Muscle layer of duodenum (tissue), 2 donors: ENCODE measurements at regions not wholly inside any gene's neighbourhood (a gene's known extent, or its start where the extent isn't known, plus 50 kb on each side); places are given as distances from the start of the nearest gene placed in this dataset.
"Not testable (repeated sequence)": the region's sequence is repeated elsewhere in the genome, so short reads cannot be mapped to it uniquely, and the experiment has no call there.

Experiments
- H3K27ac ChIP-seq: one replicate; pipeline ENCODE4 v1.7.0; 2013; ENCODE audit warnings: mild to moderate bottlenecking, low read length
- H3K27me3 ChIP-seq: one replicate; pipeline ENCODE4 v1.7.0; 2013; ENCODE audit warnings: low read depth, mild to moderate bottlenecking, control low read depth, low read length
- H3K36me3 ChIP-seq, 2 donors: one replicate each; pipeline ENCODE4 v1.7.0; 2013; ENCODE audit warnings: low read length in 2 of 2, control low read depth in 1 of 2, mild to moderate bottlenecking in 1 of 2; ENCODE audit not compliant: insufficient read depth in 2 of 2, control insufficient read depth in 1 of 2
- H3K4me1 ChIP-seq, 2 donors: one replicate each; pipeline ENCODE4 v1.7.0; 2013; ENCODE audit warnings: low read length in 2 of 2, mild to moderate bottlenecking in 2 of 2, control low read depth in 1 of 2, moderate library complexity in 1 of 2; ENCODE audit not compliant: insufficient read depth in 2 of 2, control insufficient read depth in 1 of 2
- H3K4me3 ChIP-seq, 2 donors: one replicate each; pipeline ENCODE4 v1.7.0; 2013; ENCODE audit warnings: low read length in 2 of 2, low read depth in 1 of 2, mild to moderate bottlenecking in 1 of 2
- H3K9me3 ChIP-seq, 2 donors: one replicate each; pipeline ENCODE4 v1.7.0; 2013; ENCODE audit warnings: low read length in 2 of 2, control low read depth in 1 of 2, mild to moderate bottlenecking in 1 of 2; ENCODE audit not compliant: control insufficient read depth in 1 of 2
- donor health status: healthy.

GRCh38 chr14:48011484-48011883 is 336.1 kb upstream of the MDGA2 start:
- H3K9me3 ChIP-seq, H3K27me3 ChIP-seq, H3K4me3 ChIP-seq, H3K36me3 ChIP-seq, H3K4me1 ChIP-seq, H3K27ac ChIP-seq: not testable (repeated sequence)

- H3K27ac ChIP-seq: no peak overlapping the region
- H3K36me3 ChIP-seq: no peaks in the 10 kb centered on the region
- no peak overlapping the region for H3K4me3 ChIP-seq
- no peaks in the 10 kb centered on the region for H3K27me3 ChIP-seq
- H3K9me3 ChIP-seq: no peaks in the 10 kb centered on the region
- H3K4me1 ChIP-seq: no peaks in the 10 kb centered on the region
Observed at GRCh38 chr14:48008646-48009045, 333.2 kb upstream of the MDGA2 start.

GRCh38 chr14:48005986-48006385 is 330.6 kb upstream of the MDGA2 start:
- H3K4me3 ChIP-seq: no peak overlapping the region
- H3K9me3 ChIP-seq: no peaks in the 10 kb centered on the region
- H3K27me3 ChIP-seq: no peaks in the 10 kb centered on the region

GRCh38 chr14:47993883-47994282 is 318.5 kb upstream of the MDGA2 start:
- Histone ChIP-seq H3K9me3 (no peaks in the 10 kb centered on the region), H3K36me3 (no peaks in the 10 kb centered on the region), H3K4me3 (no peak overlapping the region), H3K27me3 (no peaks in the 10 kb centered on the region), H3K4me1 (no peaks in the 10 kb centered on the region), H3K27ac (no peak overlapping the region)

More at GRCh38 chr14:48005986-48006385, 330.6 kb upstream of the MDGA2 start:
- no peaks in the 10 kb centered on the region for H3K4me1 ChIP-seq
- H3K36me3 ChIP-seq: no peaks in the 10 kb centered on the region
- H3K27ac ChIP-seq: no peak overlapping the region

GRCh38 chr14:47988175-47988574 is 312.8 kb upstream of the MDGA2 start:
- no peak overlapping the region for H3K27ac ChIP-seq
- H3K4me3 ChIP-seq: no peak overlapping the region
- H3K4me1 ChIP-seq: no peaks in the 10 kb centered on the region
- peaks cover 0 to 2% of the 10 kb centered on the region in 2 donors for H3K9me3 ChIP-seq
- H3K27me3 ChIP-seq: no peaks in the 10 kb centered on the region
- H3K36me3 ChIP-seq: no peaks in the 10 kb centered on the region

GRCh38 chr14:47978871-47979270 is 303.5 kb upstream of the MDGA2 start:
- H3K27ac ChIP-seq: no peak overlapping the region
- no peaks in the 10 kb centered on the region for H3K4me1 ChIP-seq
- H3K9me3 ChIP-seq: no peaks in the 10 kb centered on the region
- no peak overlapping the region for H3K4me3 ChIP-seq
- H3K27me3 ChIP-seq: no peaks in the 10 kb centered on the region
- no peaks in the 10 kb centered on the region for H3K36me3 ChIP-seq

- H3K36me3 ChIP-seq: no peaks in the 10 kb centered on the region
- no peaks in the 10 kb centered on the region for H3K4me1 ChIP-seq
- H3K27ac ChIP-seq: no peak overlapping the region
- no peak overlapping the region for H3K4me3 ChIP-seq
- no peaks in the 10 kb centered on the region for H3K27me3 ChIP-seq
- peaks cover 0 to under 1% of the 10 kb centered on the region in 2 donors for H3K9me3 ChIP-seq
Observed at GRCh38 chr14:47976139-47976538, 300.7 kb upstream of the MDGA2 start.

GRCh38 chr14:47966076-47966810 is 290.8 kb upstream of the MDGA2 start:
- Histone ChIP-seq H3K27me3 (no peaks in the 10 kb centered on the region), H3K27ac (no peak overlapping the region), H3K4me1 (no peaks in the 10 kb centered on the region), H3K4me3 (no peak overlapping the region), H3K36me3 (no peaks in the 10 kb centered on the region), H3K9me3 (peaks cover 0 to 3% of the 10 kb centered on the region in 2 donors)

GRCh38 chr14:47961634-47962033 is 286.2 kb upstream of the MDGA2 start:
- Histone ChIP-seq H3K27me3 (no peaks in the 10 kb centered on the region), H3K36me3 (no peaks in the 10 kb centered on the region), H3K4me3 (no peak overlapping the region), H3K4me1 (no peaks in the 10 kb centered on the region), H3K9me3 (no peaks in the 10 kb centered on the region), H3K27ac (no peak overlapping the region)

- H3K36me3 ChIP-seq: no peaks in the 10 kb centered on the region
- no peaks in the 10 kb centered on the region for H3K9me3 ChIP-seq
- no peak overlapping the region for H3K4me3 ChIP-seq
- no peaks in the 10 kb centered on the region for H3K27me3 ChIP-seq
- no peak overlapping the region for H3K27ac ChIP-seq
- H3K4me1 ChIP-seq: no peaks in the 10 kb centered on the region
Observed at GRCh38 chr14:47959740-47960139, 284.3 kb upstream of the MDGA2 start.

- Histone ChIP-seq H3K9me3 (no peaks in the 10 kb centered on the region), H3K27ac (no peak overlapping the region), H3K27me3 (no peaks in the 10 kb centered on the region), H3K4me1 (no peaks in the 10 kb centered on the region), H3K4me3 (no peak overlapping the region), H3K36me3 (no peaks in the 10 kb centered on the region)
Observed at GRCh38 chr14:47949006-47949405, 273.6 kb upstream of the MDGA2 start.

- no peaks in the 10 kb centered on the region for H3K27me3 ChIP-seq
- no peaks in the 10 kb centered on the region for H3K36me3 ChIP-seq
- no peak overlapping the region for H3K27ac ChIP-seq
- H3K9me3 ChIP-seq: no peaks in the 10 kb centered on the region
- H3K4me1 ChIP-seq: no peaks in the 10 kb centered on the region
- H3K4me3 ChIP-seq: no peak overlapping the region
Observed at GRCh38 chr14:47935332-47935731, 259.9 kb upstream of the MDGA2 start.
